WI38 (cell line): ENCODE measurements at regions not wholly inside any gene's neighbourhood (a gene's known extent, or its start where the extent isn't known, plus 50 kb on each side); places are given as distances from the start of the nearest gene placed in this dataset.

ENCODE experiments used
- H3K4me3 ChIP-seq: 2 replicates; pipeline ENCODE4 v1.5.1; 2011; ENCODE audit warnings: low read depth, mild to moderate bottlenecking, control low read depth, low read length
- TF ChIP-seq, protein P1 (sequence below): IDR thresholded peaks from 2 replicates; pipeline ENCODE4 v1.5.1; 2012; ENCODE audit warnings: low read depth, mild to moderate bottlenecking, control low read depth, low read length

- no peak overlapping the region for H3K4me3 ChIP-seq
- TF ChIP-seq, protein P1, sequence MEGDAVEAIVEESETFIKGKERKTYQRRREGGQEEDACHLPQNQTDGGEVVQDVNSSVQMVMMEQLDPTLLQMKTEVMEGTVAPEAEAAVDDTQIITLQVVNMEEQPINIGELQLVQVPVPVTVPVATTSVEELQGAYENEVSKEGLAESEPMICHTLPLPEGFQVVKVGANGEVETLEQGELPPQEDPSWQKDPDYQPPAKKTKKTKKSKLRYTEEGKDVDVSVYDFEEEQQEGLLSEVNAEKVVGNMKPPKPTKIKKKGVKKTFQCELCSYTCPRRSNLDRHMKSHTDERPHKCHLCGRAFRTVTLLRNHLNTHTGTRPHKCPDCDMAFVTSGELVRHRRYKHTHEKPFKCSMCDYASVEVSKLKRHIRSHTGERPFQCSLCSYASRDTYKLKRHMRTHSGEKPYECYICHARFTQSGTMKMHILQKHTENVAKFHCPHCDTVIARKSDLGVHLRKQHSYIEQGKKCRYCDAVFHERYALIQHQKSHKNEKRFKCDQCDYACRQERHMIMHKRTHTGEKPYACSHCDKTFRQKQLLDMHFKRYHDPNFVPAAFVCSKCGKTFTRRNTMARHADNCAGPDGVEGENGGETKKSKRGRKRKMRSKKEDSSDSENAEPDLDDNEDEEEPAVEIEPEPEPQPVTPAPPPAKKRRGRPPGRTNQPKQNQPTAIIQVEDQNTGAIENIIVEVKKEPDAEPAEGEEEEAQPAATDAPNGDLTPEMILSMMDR, result no peak
Observed at GRCh38 chr1:115465802-115466363, 127.8 kb upstream of the NGF start.

- H3K4me3 ChIP-seq, result no peak overlapping the region
- TF ChIP-seq, protein P1, result no peak
Observed at GRCh38 chr1:115463347-115463746, 125.3 kb upstream of the NGF start.

DNA sequence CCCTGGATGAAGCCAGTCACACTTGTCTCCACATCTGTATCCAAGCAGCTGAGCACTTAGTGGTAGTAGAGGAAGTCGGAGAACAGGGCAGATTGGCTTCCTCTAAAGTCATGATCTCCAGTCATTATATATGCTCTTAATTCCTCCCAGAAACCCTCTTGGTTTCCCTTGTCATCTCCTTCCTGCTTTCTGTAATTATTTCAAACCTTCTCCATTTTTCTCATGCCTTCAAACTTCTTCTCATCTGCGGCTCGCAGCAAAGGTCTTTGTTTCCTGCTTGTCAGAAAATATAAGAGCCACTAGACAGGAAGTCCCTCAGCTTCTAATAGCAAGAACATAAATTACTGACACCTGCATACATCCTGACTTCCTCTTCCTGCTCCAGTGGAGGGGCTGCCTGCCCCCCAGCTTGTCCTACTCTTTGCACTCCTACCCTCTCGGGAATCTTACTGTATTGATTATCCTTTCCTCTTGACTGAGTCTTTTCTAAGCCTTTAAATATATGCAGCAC, 124.6 kb upstream of the NGF start:
- TF ChIP-seq, protein P1, result no peak
- H3K4me3 ChIP-seq, result no peak overlapping the region

- no peak overlapping the region for H3K4me3 ChIP-seq
- TF ChIP-seq, protein P1, result no peak
Observed at GRCh38 chr1:115461526-115461925, 123.5 kb upstream of the NGF start.

- TF ChIP-seq, protein P1, result no peak
- no peak overlapping the region for H3K4me3 ChIP-seq
Observed at GRCh38 chr1:115459161-115459560, 121.1 kb upstream of the NGF start.

- no peak overlapping the region for H3K4me3 ChIP-seq
- TF ChIP-seq, protein P1, result no peak
Observed at GRCh38 chr1:115458426-115459114, 120.5 kb upstream of the NGF start.

GRCh38 chr1:115457289-115457688, 119.2 kb upstream of the NGF start:
- TF ChIP-seq, protein P1, result no peak
- H3K4me3 ChIP-seq, result no peak overlapping the region
